ENCODE measurements at regions not wholly inside any gene's neighbourhood (a gene's known extent, or its start where the extent isn't known, plus 50 kb on each side); places are given as distances from the start of the nearest gene placed in this dataset.
"Not testable (repeated sequence)": the region's sequence is repeated elsewhere in the genome, so short reads cannot be mapped to it uniquely, and the experiment has no call there.

GRCh38 chr10:130282492-130283218, 146.5 kb downstream of the GLRX3 start:
- Histone ChIP-seq H3K27ac (no peak overlapping the region), H3K4me1 (no peaks in the 10 kb centered on the region), H3K27me3 (no peaks in the 10 kb centered on the region), H3K9me3 (peaks cover 65 to 95% of the 10 kb centered on the region in 2 donors), H3K4me3 (no peak overlapping the region), H3K36me3 (no peaks in the 10 kb centered on the region)
- DNase-seq (ENCODE audit: low spot score in 2 of 2) = no peak
- TF ChIP-seq CTCF (IDR thresholded peaks at IDR 0.05) = no peak
- no peak for TF ChIP-seq POLR2A (IDR thresholded peaks at IDR 0.05)
- no peak for TF ChIP-seq POLR2AphosphoS5 (IDR thresholded peaks at IDR 0.05)
- intact Hi-C loops (cut with DNase I; ENCODE audit: low total_unique reads) = no loop called here

GRCh38 chr10:130283219-130283545, 147.0 kb downstream of the GLRX3 start:
- H3K9me3 ChIP-seq = peaks cover 71 to 96% of the 10 kb centered on the region in 2 donors

GRCh38 chr10:130295761-130296160, 159.6 kb downstream of the GLRX3 start:
- intact Hi-C loops (cut with DNase I; ENCODE audit: low total_unique reads); H3K4me1 ChIP-seq; H3K4me3 ChIP-seq; DNase-seq (ENCODE audit: low spot score in 2 of 2); H3K27me3 ChIP-seq; H3K27ac ChIP-seq; H3K36me3 ChIP-seq: not testable (repeated sequence)
- H3K9me3 ChIP-seq = peaks cover 22 to 75% of the 10 kb centered on the region in 2 donors

More at GRCh38 chr10:130283219-130283545, 147.0 kb downstream of the GLRX3 start:
- H3K36me3 ChIP-seq = no peaks in the 10 kb centered on the region
- no peak for DNase-seq (ENCODE audit: low spot score in 2 of 2)
- intact Hi-C loops (cut with DNase I; ENCODE audit: low total_unique reads) = no loop called here
- no peak overlapping the region for H3K27ac ChIP-seq
- no peaks in the 10 kb centered on the region for H3K4me1 ChIP-seq
- H3K27me3 ChIP-seq = no peaks in the 10 kb centered on the region
- H3K4me3 ChIP-seq = no peak overlapping the region
- TF ChIP-seq POLR2A (IDR thresholded peaks at IDR 0.05) = no peak
- TF ChIP-seq POLR2AphosphoS5 (IDR thresholded peaks at IDR 0.05) = no peak
- TF ChIP-seq CTCF (IDR thresholded peaks at IDR 0.05) = no peak

GRCh38 chr10:130300608-130301020, 164.4 kb downstream of the GLRX3 start:
- Histone ChIP-seq H3K36me3 (no peaks in the 10 kb centered on the region), H3K9me3 (peaks cover 39 to 89% of the 10 kb centered on the region in 2 donors), H3K27me3 (no peaks in the 10 kb centered on the region), H3K4me3 (peak overlapping the region in 2 of 3 donors; percentile 38 to 44), H3K27ac (no peak overlapping the region), H3K4me1 (no peaks in the 10 kb centered on the region)
- no peak for DNase-seq (ENCODE audit: low spot score in 2 of 2)
- TF ChIP-seq CTCF (IDR thresholded peaks at IDR 0.05) = no peak
- no peak for TF ChIP-seq POLR2A (IDR thresholded peaks at IDR 0.05)
- no peak for TF ChIP-seq POLR2AphosphoS5 (IDR thresholded peaks at IDR 0.05)
- intact Hi-C loops (cut with DNase I; ENCODE audit: low total_unique reads) = no loop called here

GRCh38 chr10:130301021-130301892, 165.1 kb downstream of the GLRX3 start:
- intact Hi-C loops (cut with DNase I; ENCODE audit: low total_unique reads) = no loop called here
- peaks cover 39 to 89% of the 10 kb centered on the region in 2 donors for H3K9me3 ChIP-seq
- H3K27me3 ChIP-seq = no peaks in the 10 kb centered on the region
- H3K36me3 ChIP-seq = no peaks in the 10 kb centered on the region
- no peak for DNase-seq (ENCODE audit: low spot score in 2 of 2)
- H3K4me1 ChIP-seq = no peaks in the 10 kb centered on the region
- no peak overlapping the region for H3K27ac ChIP-seq
- H3K4me3 ChIP-seq = peak overlapping the region in 2 of 3 donors; percentile 38 to 44
- no peak for TF ChIP-seq POLR2AphosphoS5 (IDR thresholded peaks at IDR 0.05)
- TF ChIP-seq CTCF (IDR thresholded peaks at IDR 0.05) = no peak
- no peak for TF ChIP-seq POLR2A (IDR thresholded peaks at IDR 0.05)
